ENCODE measurements at regions not wholly inside any gene's neighbourhood (a gene's known extent, or its start where the extent isn't known, plus 50 kb on each side); places are given as distances from the start of the nearest gene placed in this dataset.

- DNase-seq, result peak; percentile 28
Observed at GRCh38 chr2:67213270-67213670, 183.9 kb upstream of the ETAA1 start.

GRCh38 chr2:67213677-67214402, 183.3 kb upstream of the ETAA1 start:
- no peak for DNase-seq

- DNase-seq, result no peak
Observed at GRCh38 chr2:67214585-67215185, 182.4 kb upstream of the ETAA1 start.

- peak; percentile 53 for DNase-seq
Observed at GRCh38 chr2:67215214-67216055, 181.7 kb upstream of the ETAA1 start.

- no peak for DNase-seq
Observed at GRCh38 chr2:67216103-67216502, 181.0 kb upstream of the ETAA1 start.

GRCh38 chr2:67216881-67217280, 180.3 kb upstream of the ETAA1 start:
- DNase-seq, result no peak

- no peak for DNase-seq
Observed at GRCh38 chr2:67217398-67217797, 179.7 kb upstream of the ETAA1 start.

- no peak for DNase-seq
Observed at GRCh38 chr2:67218056-67218455, 179.1 kb upstream of the ETAA1 start.

GRCh38 chr2:67219651-67220050, 177.5 kb upstream of the ETAA1 start:
- DNase-seq, result no peak

GRCh38 chr2:67221266-67221665, 175.9 kb upstream of the ETAA1 start:
- no peak for DNase-seq

GRCh38 chr2:67225287-67225973, 171.7 kb upstream of the ETAA1 start:
- no peak for DNase-seq

GRCh38 chr2:67229706-67230105, 167.4 kb upstream of the ETAA1 start:
- DNase-seq, result no peak

- DNase-seq, result no peak
Observed at GRCh38 chr2:67232936-67233335, 164.2 kb upstream of the ETAA1 start.

GRCh38 chr2:67234440-67234839, 162.7 kb upstream of the ETAA1 start:
- DNase-seq, result no peak

- no peak for DNase-seq
Observed at GRCh38 chr2:67237288-67237687, 159.8 kb upstream of the ETAA1 start.

GRCh38 chr2:67240507-67240906, 156.6 kb upstream of the ETAA1 start:
- no peak for DNase-seq

GRCh38 chr2:67241453-67241852, 155.7 kb upstream of the ETAA1 start:
- DNase-seq, result no peak

- no peak for DNase-seq
Observed at GRCh38 chr2:67242456-67242855, 154.7 kb upstream of the ETAA1 start.

- DNase-seq, result no peak
Observed at GRCh38 chr2:67243919-67244318, 153.2 kb upstream of the ETAA1 start.

GRCh38 chr2:67246791-67247190, 150.3 kb upstream of the ETAA1 start:
- DNase-seq, result no peak

GRCh38 chr2:67251741-67252140, 145.4 kb upstream of the ETAA1 start:
- no peak for DNase-seq

- DNase-seq, result no peak
Observed at GRCh38 chr2:67255933-67256615, 141.1 kb upstream of the ETAA1 start.

- no peak for DNase-seq
Observed at GRCh38 chr2:67256892-67257291, 140.2 kb upstream of the ETAA1 start.
